Cerebellar cortex (tissue), 1 donor: ENCODE measurements at regions not wholly inside any gene's neighbourhood (a gene's known extent, or its start where the extent isn't known, plus 50 kb on each side); places are given as distances from the start of the nearest gene placed in this dataset.

Experiments
- DNase-seq: peaks from one replicate; pipeline ENCODE4 v3.0.0-alpha.2; 2015; ENCODE audit warnings: low spot score

- DNase-seq, result no peak
Observed at GRCh38 chr2:14684516-14684915, 52.0 kb downstream of the LRATD1 start.

- no peak for DNase-seq
Observed at GRCh38 chr2:14690926-14691325, 58.4 kb downstream of the LRATD1 start.

DNA sequence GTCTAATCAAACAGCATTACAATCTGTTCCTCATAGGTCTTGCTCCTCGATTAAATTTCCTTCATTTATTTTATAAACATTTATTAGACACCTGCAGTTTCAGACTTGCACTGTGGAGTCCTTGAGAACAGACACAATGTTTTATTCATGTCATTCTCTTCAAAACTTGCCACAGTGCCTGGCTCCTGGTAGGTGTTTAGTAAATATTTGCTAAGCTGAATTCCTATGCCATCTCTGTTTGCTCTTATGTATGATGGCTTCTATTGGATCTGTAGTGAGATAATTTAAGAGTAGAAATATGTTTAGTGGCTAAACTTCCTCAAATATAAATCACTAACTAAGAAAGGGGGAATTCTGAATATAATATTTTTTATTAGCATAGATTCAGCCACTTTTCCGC is 61.4 kb downstream of the LRATD1 start:
- no peak for DNase-seq

DNA sequence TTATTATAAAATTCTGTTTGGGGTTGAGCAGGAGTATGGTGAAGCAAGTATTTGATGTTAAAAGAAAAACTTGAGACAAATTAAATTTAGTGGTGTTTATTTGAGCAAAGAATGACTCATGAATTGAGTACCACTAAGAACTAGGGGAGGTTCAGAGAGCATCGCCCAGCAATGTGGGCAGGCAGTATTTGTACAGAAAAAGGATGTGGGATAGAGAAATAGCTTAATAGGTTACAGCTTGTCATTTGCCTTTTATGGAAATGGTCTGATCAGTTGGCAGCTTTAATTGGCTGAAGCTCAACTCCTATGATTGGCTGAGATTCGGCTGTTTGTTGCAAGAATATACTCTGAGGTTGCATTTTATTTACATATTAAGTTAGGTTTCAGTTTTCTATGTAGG is 68.2 kb downstream of the LRATD1 start:
- no peak for DNase-seq

DNA sequence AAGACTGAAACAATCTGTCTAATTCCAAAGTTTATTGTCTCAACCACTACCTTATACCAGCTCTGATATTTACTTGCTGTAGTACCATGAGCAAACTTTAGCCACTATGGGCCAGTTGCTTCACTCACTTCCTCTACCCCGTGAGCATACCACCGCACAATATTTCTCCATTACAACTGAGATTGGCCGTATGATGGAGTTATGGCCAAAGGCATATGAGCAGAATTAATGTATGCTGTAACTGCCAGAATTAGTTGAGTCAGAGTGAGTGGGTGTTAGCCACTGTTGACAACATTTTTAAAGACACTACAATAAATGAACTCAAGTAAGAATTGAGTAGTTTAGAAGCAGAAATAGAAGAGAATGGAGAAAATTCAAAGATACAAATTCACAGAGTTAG is 69.7 kb downstream of the LRATD1 start:
- DNase-seq, result no peak

- no peak for DNase-seq
Observed at GRCh38 chr2:14706201-14706600, 73.7 kb downstream of the LRATD1 start.

DNA sequence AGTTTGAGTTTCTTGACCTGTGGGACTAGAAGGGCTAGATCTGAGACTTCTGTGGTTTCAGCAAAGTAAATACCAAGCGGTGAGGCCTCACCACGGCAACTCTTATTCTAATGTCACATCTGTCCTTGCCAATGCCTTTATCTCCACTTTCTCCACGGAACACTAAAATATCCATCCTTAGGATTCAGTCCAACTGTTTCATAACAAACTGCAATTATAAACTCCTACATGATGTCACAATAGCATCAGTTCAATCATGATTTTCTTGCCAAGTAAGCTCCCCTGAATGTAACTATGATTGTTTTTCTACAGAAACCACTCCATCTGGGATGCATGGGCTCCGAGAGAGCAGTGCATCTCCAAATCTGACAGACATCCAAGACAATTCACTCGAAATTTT is 79.6 kb downstream of the LRATD1 start:
- DNase-seq, result no peak

- no peak for DNase-seq
Observed at GRCh38 chr2:14713248-14713647, 80.7 kb downstream of the LRATD1 start.

GRCh38 chr2:14715600-14715999 is 83.1 kb downstream of the LRATD1 start:
- DNase-seq, result no peak

GRCh38 chr2:14716319-14716718 is 83.8 kb downstream of the LRATD1 start:
- DNase-seq, result no peak

DNA sequence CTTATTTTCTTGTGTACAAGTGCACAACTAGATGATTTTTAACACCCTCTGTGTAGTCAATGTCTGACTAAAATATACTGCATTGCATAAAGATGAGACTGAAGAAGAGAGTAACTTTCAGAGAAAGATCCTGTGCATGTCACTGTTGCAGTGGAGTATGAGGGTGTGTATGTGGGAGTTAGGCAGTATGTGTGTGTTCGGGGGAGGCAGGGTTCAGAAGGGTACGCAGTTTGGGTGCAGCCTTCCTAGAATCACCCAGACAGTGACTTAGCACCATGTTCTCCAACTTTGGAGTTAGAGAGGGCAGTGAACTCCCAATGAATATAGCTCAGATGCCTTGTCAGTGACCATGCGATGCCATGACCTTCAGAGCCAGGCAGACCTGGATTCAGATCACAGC is 84.6 kb downstream of the LRATD1 start:
- no peak for DNase-seq

DNA sequence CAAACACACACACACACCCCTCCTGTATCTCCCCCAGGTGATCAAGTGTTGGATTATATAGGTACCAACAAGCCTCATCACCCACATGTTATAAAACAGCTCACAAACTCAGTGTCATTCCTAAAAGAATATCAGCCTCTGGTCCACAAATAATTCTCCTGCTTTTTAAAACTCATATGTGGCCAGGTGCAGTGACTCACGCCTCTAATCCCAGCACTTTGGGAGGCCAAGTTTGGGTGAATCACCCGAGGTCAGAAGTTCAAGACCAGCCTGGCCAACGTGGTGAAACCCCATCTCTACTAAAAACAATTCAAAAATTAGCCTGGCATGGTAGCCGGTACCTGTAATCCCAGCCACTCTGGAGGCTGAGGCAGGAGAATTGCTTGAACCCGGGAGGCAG is 87.8 kb downstream of the LRATD1 start:
- no peak for DNase-seq

- DNase-seq, result no peak
Observed at GRCh38 chr2:14720739-14721138, 88.2 kb downstream of the LRATD1 start.

DNA sequence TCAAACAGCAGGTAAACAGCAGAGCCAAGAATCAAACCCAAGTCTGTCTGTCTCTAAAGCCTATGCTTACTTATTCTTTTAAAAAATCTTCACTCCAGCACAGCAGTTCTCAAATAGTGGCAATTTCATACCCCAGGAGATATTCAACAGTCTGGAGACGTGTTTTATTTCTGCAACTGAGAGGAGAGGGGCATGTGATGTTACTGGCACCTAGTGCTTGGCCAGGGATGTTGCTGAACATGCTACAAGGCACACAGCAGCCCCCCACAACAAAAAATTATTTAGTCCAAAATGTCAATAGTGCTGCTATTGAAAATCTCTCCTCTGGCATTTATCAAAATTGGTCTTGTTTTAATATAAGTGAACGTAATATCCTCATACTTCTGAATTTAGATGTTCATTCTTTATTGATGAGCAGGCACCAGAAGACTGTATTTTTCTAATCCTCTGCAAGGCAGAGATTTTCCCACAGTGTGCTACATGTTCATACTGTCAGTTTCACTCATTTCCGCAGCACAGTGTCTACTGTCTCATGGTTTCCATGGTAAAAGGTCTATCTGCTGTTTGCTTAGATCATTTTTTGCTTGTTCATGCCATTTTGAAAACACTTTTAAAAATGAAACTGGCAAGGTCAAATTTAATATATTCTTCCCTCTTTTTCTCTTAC is 90.5 kb downstream of the LRATD1 start:
- DNase-seq, result no peak

DNA sequence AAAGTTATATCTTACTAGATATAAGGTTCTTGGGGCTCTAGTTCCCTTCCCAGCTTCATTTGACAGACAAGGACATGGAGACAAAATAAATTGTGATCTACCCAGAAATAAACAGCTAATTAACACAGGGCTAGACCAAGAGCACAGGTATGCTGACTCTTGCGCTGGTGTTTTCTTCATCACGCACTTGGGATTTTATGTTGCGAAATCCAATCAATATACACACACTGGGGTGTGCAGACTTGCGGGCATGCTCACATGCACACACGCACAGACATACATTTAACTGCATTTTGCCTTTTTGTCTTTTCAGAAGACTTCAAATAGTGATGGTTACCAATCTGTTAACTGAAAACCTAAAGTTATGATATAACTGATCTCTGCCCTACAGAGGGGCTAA is 91.2 kb downstream of the LRATD1 start:
- DNase-seq, result no peak

GRCh38 chr2:14735696-14736095 is 103.2 kb downstream of the LRATD1 start:
- DNase-seq, result no peak

DNA sequence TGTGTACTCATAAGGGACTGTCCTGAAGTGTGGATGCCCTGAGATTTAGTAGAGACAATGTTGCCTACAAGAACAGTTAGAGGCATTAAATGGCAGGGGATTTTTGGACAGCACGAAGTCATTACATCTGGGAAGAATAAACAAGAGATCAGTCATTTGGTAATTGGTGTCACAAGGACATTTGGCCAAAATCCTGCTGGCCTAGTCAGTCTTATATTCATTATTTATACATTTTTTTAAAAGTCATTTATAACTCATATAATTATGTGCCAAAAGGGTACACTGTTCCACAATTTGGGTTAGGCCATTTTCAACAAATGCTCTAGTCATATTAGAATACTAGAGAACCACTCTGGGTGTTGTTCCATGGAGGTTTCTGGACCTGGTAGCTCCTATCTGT is 104.7 kb downstream of the LRATD1 start:
- DNase-seq, result no peak

GRCh38 chr2:14743861-14744260 is 111.3 kb downstream of the LRATD1 start:
- no peak for DNase-seq

GRCh38 chr2:14745288-14746076 is 113.0 kb downstream of the LRATD1 start:
- DNase-seq, result no peak

DNA sequence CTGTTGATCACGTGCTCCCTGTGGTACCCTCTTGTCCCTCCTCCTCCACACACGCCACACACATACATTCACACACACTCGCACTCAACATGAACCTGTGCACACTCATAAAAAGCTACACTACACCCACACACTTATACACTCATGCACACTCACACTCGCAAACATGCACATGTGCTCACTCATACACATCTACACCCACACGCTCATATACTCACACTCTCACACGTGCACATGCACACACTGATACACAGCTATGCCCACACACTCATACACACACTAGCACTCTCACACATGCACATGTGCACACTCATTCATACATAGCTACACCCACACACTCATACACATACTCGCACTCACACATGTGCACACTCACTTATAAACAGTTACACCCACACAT is 113.6 kb downstream of the LRATD1 start:
- no peak for DNase-seq

DNA sequence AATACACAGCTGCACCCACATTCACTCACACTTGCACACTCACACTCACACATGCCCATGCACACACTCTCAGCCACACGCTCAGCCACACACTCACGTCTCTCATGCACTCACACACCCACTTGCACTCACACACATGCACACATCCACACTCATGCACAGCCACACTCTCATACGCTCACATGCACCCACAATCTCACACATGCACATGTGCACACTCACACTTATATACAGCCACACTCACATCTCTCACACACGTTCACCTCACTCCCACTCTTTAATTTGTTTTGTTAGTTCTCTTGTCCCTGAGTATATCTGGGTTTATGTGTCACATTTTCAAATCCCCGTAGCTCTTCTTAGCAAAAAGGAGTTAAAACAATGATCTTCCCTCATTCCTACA is 114.9 kb downstream of the LRATD1 start:
- DNase-seq, result no peak

- DNase-seq, result no peak
Observed at GRCh38 chr2:14749884-14750283, 117.4 kb downstream of the LRATD1 start.

DNA sequence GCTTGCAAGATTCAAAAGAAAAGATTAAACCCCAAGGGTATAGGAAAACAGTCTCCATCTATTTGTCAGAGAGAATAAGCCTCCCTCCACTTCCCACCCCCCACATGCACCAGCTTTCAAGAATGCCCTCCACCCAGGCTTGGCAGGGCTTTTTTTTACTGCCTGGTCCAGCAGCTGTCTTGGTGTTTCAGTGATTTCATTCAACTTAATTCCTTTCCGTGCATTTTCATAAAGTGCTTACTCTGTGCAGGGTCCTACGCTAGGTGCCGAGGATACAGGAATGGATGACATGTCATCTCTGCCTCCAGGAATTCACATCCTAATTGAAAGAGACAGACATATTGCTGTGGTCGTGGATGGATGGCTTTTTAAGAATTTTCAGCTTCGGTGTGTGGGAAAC is 117.9 kb downstream of the LRATD1 start:
- DNase-seq, result no peak

GRCh38 chr2:14751581-14751980 is 119.1 kb downstream of the LRATD1 start:
- DNase-seq, result no peak
